ENCODE measurements at regions not wholly inside any gene's neighbourhood (a gene's known extent, or its start where the extent isn't known, plus 50 kb on each side); places are given as distances from the start of the nearest gene placed in this dataset.

DNA sequence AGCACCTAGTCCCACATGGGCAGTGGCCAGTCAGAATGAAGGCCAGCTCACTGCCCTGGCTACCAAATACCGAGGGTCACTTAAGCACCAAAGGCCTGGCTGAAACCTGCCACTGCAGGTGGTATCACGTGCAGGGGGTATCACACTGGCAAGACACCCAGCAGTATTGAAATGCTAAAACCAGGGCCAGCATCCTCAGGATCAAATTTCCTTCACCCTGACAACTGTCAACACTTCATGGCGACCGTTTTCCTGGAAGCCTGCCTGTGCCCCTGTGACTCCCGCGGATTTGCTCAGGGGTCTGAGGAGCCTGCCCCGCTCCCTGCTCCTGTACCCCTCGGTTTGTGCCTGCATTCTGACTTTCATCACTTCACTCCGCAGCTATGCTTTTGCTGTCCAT, 151.1 kb downstream of the TTLL2 start:
- TF ChIP-seq ZNF577 (CRISPR knock-in tag; IDR thresholded peaks at IDR 0.05; ENCODE audit: borderline replicate concordance, low read depth) (no peak), HNF4G (IDR thresholded peaks at IDR 0.05; ENCODE audit: borderline replicate concordance, low read depth, low read length) (no peak), HNF4G (CRISPR knock-in tag; IDR thresholded peaks at IDR 0.05; ENCODE audit: borderline replicate concordance, low read depth) (no peak), TARDBP (CRISPR knock-in tag; IDR thresholded peaks at IDR 0.05) (no peak)
- TF ChIP-seq, protein P1, sequence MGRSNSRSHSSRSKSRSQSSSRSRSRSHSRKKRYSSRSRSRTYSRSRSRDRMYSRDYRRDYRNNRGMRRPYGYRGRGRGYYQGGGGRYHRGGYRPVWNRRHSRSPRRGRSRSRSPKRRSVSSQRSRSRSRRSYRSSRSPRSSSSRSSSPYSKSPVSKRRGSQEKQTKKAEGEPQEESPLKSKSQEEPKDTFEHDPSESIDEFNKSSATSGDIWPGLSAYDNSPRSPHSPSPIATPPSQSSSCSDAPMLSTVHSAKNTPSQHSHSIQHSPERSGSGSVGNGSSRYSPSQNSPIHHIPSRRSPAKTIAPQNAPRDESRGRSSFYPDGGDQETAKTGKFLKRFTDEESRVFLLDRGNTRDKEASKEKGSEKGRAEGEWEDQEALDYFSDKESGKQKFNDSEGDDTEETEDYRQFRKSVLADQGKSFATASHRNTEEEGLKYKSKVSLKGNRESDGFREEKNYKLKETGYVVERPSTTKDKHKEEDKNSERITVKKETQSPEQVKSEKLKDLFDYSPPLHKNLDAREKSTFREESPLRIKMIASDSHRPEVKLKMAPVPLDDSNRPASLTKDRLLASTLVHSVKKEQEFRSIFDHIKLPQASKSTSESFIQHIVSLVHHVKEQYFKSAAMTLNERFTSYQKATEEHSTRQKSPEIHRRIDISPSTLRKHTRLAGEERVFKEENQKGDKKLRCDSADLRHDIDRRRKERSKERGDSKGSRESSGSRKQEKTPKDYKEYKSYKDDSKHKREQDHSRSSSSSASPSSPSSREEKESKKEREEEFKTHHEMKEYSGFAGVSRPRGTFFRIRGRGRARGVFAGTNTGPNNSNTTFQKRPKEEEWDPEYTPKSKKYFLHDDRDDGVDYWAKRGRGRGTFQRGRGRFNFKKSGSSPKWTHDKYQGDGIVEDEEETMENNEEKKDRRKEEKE (IDR thresholded peaks at IDR 0.05): no peak
- TF ChIP-seq, protein P2, sequence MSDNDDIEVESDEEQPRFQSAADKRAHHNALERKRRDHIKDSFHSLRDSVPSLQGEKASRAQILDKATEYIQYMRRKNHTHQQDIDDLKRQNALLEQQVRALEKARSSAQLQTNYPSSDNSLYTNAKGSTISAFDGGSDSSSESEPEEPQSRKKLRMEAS (IDR thresholded peaks at IDR 0.05): no peak
- TF ChIP-seq, protein P3, sequence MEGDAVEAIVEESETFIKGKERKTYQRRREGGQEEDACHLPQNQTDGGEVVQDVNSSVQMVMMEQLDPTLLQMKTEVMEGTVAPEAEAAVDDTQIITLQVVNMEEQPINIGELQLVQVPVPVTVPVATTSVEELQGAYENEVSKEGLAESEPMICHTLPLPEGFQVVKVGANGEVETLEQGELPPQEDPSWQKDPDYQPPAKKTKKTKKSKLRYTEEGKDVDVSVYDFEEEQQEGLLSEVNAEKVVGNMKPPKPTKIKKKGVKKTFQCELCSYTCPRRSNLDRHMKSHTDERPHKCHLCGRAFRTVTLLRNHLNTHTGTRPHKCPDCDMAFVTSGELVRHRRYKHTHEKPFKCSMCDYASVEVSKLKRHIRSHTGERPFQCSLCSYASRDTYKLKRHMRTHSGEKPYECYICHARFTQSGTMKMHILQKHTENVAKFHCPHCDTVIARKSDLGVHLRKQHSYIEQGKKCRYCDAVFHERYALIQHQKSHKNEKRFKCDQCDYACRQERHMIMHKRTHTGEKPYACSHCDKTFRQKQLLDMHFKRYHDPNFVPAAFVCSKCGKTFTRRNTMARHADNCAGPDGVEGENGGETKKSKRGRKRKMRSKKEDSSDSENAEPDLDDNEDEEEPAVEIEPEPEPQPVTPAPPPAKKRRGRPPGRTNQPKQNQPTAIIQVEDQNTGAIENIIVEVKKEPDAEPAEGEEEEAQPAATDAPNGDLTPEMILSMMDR (CRISPR knock-in tag; IDR thresholded peaks at IDR 0.05): no peak
